ENCODE measurements at regions not wholly inside any gene's neighbourhood (a gene's known extent, or its start where the extent isn't known, plus 50 kb on each side); places are given as distances from the start of the nearest gene placed in this dataset.

- TF ChIP-seq EZH2 (IDR thresholded peaks at IDR 0.05; ENCODE audit: low read length) (no peak), CTCF (optimal IDR thresholded peaks at IDR 0.05 in 1 of 3, IDR thresholded peaks at IDR 0.05 in 1 of 3, conservative IDR thresholded peaks at IDR 0.05 in 1 of 3; ENCODE audit: extremely low read depth in 1 of 3, insufficient read depth in 2 of 3, low read length in 3 of 3) (no peak)
These were observed 115.1 kb downstream of the KCNE4 start for GRCh38 chr2:223166983-223167650.

Data from keratinocyte (primary cell).